Fibroblast of the aortic adventitia (primary cell): ENCODE measurements at regions not wholly inside any gene's neighbourhood (a gene's known extent, or its start where the extent isn't known, plus 50 kb on each side); places are given as distances from the start of the nearest gene placed in this dataset.

ENCODE experiments used
- DNase-seq: peaks from one replicate; pipeline ENCODE4 v3.0.0-alpha.2; 2010; ENCODE audit warnings: low read depth
- H3K4me3 ChIP-seq: 2 replicates; pipeline ENCODE4 v1.5.1; 2011; ENCODE audit warnings: low read depth, mild to moderate bottlenecking, control low read depth, low read length, moderate library complexity
- CTCF ChIP-seq: IDR thresholded peaks from 2 replicates; pipeline ENCODE4 v1.5.1; 2011; ENCODE audit warnings: mild to moderate bottlenecking, low read length, control low read depth, inconsistent platforms; ENCODE audit not compliant: insufficient read depth

- H3K4me3 ChIP-seq: no peak overlapping the region
- peak; percentile 46 for DNase-seq
- TF ChIP-seq CTCF: no peak
These were observed 422.5 kb upstream of the PDE3A start for GRCh38 chr12:19945559-19946435.

- no peak overlapping the region for H3K4me3 ChIP-seq
- peak; percentile 88 for DNase-seq
- TF ChIP-seq CTCF: no peak
These were observed 421.8 kb upstream of the PDE3A start for GRCh38 chr12:19946550-19946949.

- H3K4me3 ChIP-seq: no peak overlapping the region
- TF ChIP-seq CTCF: no peak
- DNase-seq: no peak
These were observed 421.0 kb upstream of the PDE3A start for GRCh38 chr12:19947344-19947743.

- DNase-seq: no peak
- H3K4me3 ChIP-seq: no peak overlapping the region
- TF ChIP-seq CTCF: no peak
These were observed 416.7 kb upstream of the PDE3A start for GRCh38 chr12:19951664-19952063.

GRCh38 chr12:19953734-19954133, 414.6 kb upstream of the PDE3A start:
- no peak overlapping the region for H3K4me3 ChIP-seq
- no peak for DNase-seq
- TF ChIP-seq CTCF: no peak

- TF ChIP-seq CTCF: no peak
- DNase-seq: no peak
- no peak overlapping the region for H3K4me3 ChIP-seq
These were observed 414.2 kb upstream of the PDE3A start for GRCh38 chr12:19954163-19954562.
